Embryonic facial prominence (tissue), 1 donor: ENCODE measurements at regions not wholly inside any gene's neighbourhood (a gene's known extent, or its start where the extent isn't known, plus 50 kb on each side); places are given as distances from the start of the nearest gene placed in this dataset.

Experiments
- DNase-seq: peaks from one replicate; pipeline ENCODE4 v3.0.0-alpha.2; 2016; ENCODE audit errors: extremely low spot score

- DNase-seq: no peak
Observed at GRCh38 chr20:24181151-24181550, 192.6 kb upstream of the GGTLC1 start.

GRCh38 chr20:24169256-24169655 is 180.7 kb upstream of the GGTLC1 start:
- DNase-seq: no peak

- no peak for DNase-seq
Observed at GRCh38 chr20:24166412-24166811, 177.8 kb upstream of the GGTLC1 start.

GRCh38 chr20:24166123-24166381 is 177.5 kb upstream of the GGTLC1 start:
- no peak for DNase-seq

GRCh38 chr20:24165301-24166122 is 176.9 kb upstream of the GGTLC1 start:
- DNase-seq: no peak

- no peak for DNase-seq
Observed at GRCh38 chr20:24164360-24164759, 175.8 kb upstream of the GGTLC1 start.

GRCh38 chr20:24163506-24163905 is 174.9 kb upstream of the GGTLC1 start:
- no peak for DNase-seq

- peak; percentile 9 for DNase-seq
Observed at GRCh38 chr20:24160563-24161281, 172.1 kb upstream of the GGTLC1 start.

- DNase-seq: no peak
Observed at GRCh38 chr20:24158281-24158680, 169.7 kb upstream of the GGTLC1 start.

- no peak for DNase-seq
Observed at GRCh38 chr20:24157213-24157612, 168.6 kb upstream of the GGTLC1 start.

- DNase-seq: no peak
Observed at GRCh38 chr20:24153101-24154040, 164.8 kb upstream of the GGTLC1 start.

- no peak for DNase-seq
Observed at GRCh38 chr20:24151621-24152294, 163.2 kb upstream of the GGTLC1 start.

- no peak for DNase-seq
Observed at GRCh38 chr20:24150406-24150805, 161.8 kb upstream of the GGTLC1 start.

GRCh38 chr20:24149881-24150307 is 161.3 kb upstream of the GGTLC1 start:
- DNase-seq: no peak

GRCh38 chr20:24149175-24149574 is 160.6 kb upstream of the GGTLC1 start:
- no peak for DNase-seq

- no peak for DNase-seq
Observed at GRCh38 chr20:24148372-24148771, 159.8 kb upstream of the GGTLC1 start.

- no peak for DNase-seq
Observed at GRCh38 chr20:24147961-24148360, 159.4 kb upstream of the GGTLC1 start.

- no peak for DNase-seq
Observed at GRCh38 chr20:24147479-24147878, 158.9 kb upstream of the GGTLC1 start.

- no peak for DNase-seq
Observed at GRCh38 chr20:24146231-24146634, 157.7 kb upstream of the GGTLC1 start.

GRCh38 chr20:24144371-24144770 is 155.8 kb upstream of the GGTLC1 start:
- no peak for DNase-seq

GRCh38 chr20:24141111-24141510 is 152.5 kb upstream of the GGTLC1 start:
- DNase-seq: no peak

- no peak for DNase-seq
Observed at GRCh38 chr20:24139846-24140245, 151.3 kb upstream of the GGTLC1 start.
